Neural cell (in vitro differentiated cells): ENCODE measurements at regions not wholly inside any gene's neighbourhood (a gene's known extent, or its start where the extent isn't known, plus 50 kb on each side); places are given as distances from the start of the nearest gene placed in this dataset.

Experiments
- H2AFZ ChIP-seq: fragments of 200-600, 300-800 bp; sonication (generic), shearing (Covaris generic); 2 replicates; pipeline ENCODE4 v1.6.0; 2014; ENCODE audit warnings: low read depth, mild to moderate bottlenecking, antibody characterized with exemption, low read length, moderate library complexity
- H3F3A ChIP-seq: fragments of 200-600 bp; shearing (Covaris generic); 2 replicates; pipeline ENCODE4 v1.6.1; 2016; ENCODE audit warnings: mild to moderate bottlenecking, moderate library complexity, mixed read lengths, antibody characterized with exemption, low read length; ENCODE audit not compliant: insufficient read depth, poor library complexity, severe bottlenecking
- H3K27ac ChIP-seq: fragments of 200-600, 300-800 bp; sonication (generic), shearing (Covaris generic); 2 replicates; pipeline ENCODE4 v1.5.1; 2014; ENCODE audit warnings: mild to moderate bottlenecking, low read length, moderate library complexity
- H3K27me3 ChIP-seq: fragments of 300-800, 200-600 bp; sonication (generic), shearing (Covaris generic); 2 replicates; pipeline ENCODE4 v1.6.0; 2014; ENCODE audit warnings: mild to moderate bottlenecking, low read depth, low read length, moderate library complexity; ENCODE audit not compliant: insufficient read depth
- H3K36me3 ChIP-seq: fragments of 300-800, 200-600 bp; sonication (generic), shearing (Covaris generic); 2 replicates; pipeline ENCODE4 v1.5.1; 2014; ENCODE audit warnings: mild to moderate bottlenecking, antibody characterized with exemption, low read length, moderate library complexity; ENCODE audit not compliant: insufficient read depth
- H3K4me2 ChIP-seq: fragments of 300-800, 200-600 bp; sonication (generic), shearing (Covaris generic); 2 replicates; pipeline ENCODE4 v1.6.0; 2014; ENCODE audit warnings: mild to moderate bottlenecking, low read length
- H3K4me3 ChIP-seq: fragments of 300-800, 200-600 bp; sonication (generic), shearing (Covaris generic); 2 replicates; pipeline ENCODE4 v1.5.1; 2014; ENCODE audit warnings: mild to moderate bottlenecking, low read length, moderate library complexity
- H3K79me2 ChIP-seq: fragments of 200-600 bp; shearing (Covaris generic); replicated peaks from 2 replicates; pipeline ENCODE4 v1.6.0; 2014; ENCODE audit warnings: mild to moderate bottlenecking, low read length, moderate library complexity; ENCODE audit not compliant: insufficient read depth
- H3K9ac ChIP-seq: fragments of 300-800, 200-600 bp; sonication (generic), shearing (Covaris generic); 2 replicates; pipeline ENCODE4 v1.6.1; 2016; ENCODE audit warnings: mild to moderate bottlenecking, low read length, mixed read lengths
- H3K9me2 ChIP-seq: fragments of 200-600 bp; shearing (Covaris generic); 2 replicates; pipeline ENCODE4 v1.6.1; 2016; ENCODE audit warnings: mild to moderate bottlenecking, low read length, mixed read lengths; ENCODE audit not compliant: insufficient read depth
- H3K9me3 ChIP-seq: fragments of 200-600, 300-800 bp; sonication (generic), shearing (Covaris generic); 2 replicates; pipeline ENCODE4 v1.6.1; 2016; ENCODE audit warnings: mild to moderate bottlenecking, mixed run types, low read length, moderate library complexity, mixed read lengths
- H4K20me1 ChIP-seq: fragments of 200-600 bp; shearing (Covaris generic); 2 replicates; pipeline ENCODE4 v1.6.1; 2016; ENCODE audit warnings: mild to moderate bottlenecking, mixed run types; ENCODE audit not compliant: insufficient read depth
- EP300 ChIP-seq: fragments of 450-650 bp; conservative IDR thresholded peaks from 2 replicates; pipeline ENCODE4 v1.6.1; 2014; ENCODE audit warnings: antibody characterized with exemption, mild to moderate bottlenecking, moderate library complexity; ENCODE audit not compliant: poor library complexity, severe bottlenecking
- EZH2 ChIP-seq: fragments of 200-600, 300-800 bp; shearing (Covaris generic), sonication (generic); IDR thresholded peaks from 2 replicates; pipeline ENCODE4 v1.6.1; 2014; ENCODE audit warnings: antibody characterized with exemption, low read length, borderline replicate concordance, mild to moderate bottlenecking; ENCODE audit not compliant: insufficient read depth, poor library complexity, severe bottlenecking
- MXI1 ChIP-seq: fragments of 450-650 bp; conservative IDR thresholded peaks from 2 replicates; pipeline ENCODE4 v1.6.1; 2014; ENCODE audit warnings: antibody characterized with exemption, mild to moderate bottlenecking; ENCODE audit not compliant: poor library complexity, severe bottlenecking
- POLR2AphosphoS5 ChIP-seq: IDR thresholded peaks from 2 replicates; pipeline ENCODE4 v1.6.1; 2012
- RAD21 ChIP-seq: fragments of 450-650 bp; conservative IDR thresholded peaks from 2 replicates; pipeline ENCODE4 v1.6.1; 2014; ENCODE audit warnings: antibody characterized with exemption, mild to moderate bottlenecking, moderate library complexity
- SMC3 ChIP-seq: fragments of 450-650 bp; conservative IDR thresholded peaks from 2 replicates; pipeline ENCODE4 v1.6.1; 2014; ENCODE audit warnings: antibody characterized with exemption, mild to moderate bottlenecking, moderate library complexity; ENCODE audit not compliant: poor library complexity
- TAF1 ChIP-seq: IDR thresholded peaks from 2 replicates; pipeline ENCODE4 v1.6.1; 2012; ENCODE audit warnings: low read depth
- TF ChIP-seq, protein P1 (sequence below): fragments of 450-650 bp; IDR thresholded peaks from 2 replicates; pipeline ENCODE4 v1.5.1; 2014; ENCODE audit warnings: antibody characterized with exemption, mild to moderate bottlenecking, moderate library complexity; ENCODE audit not compliant: poor library complexity, severe bottlenecking
- TF ChIP-seq, protein P2 (sequence below): IDR thresholded peaks from 2 replicates; pipeline ENCODE4 v1.6.1; 2012; ENCODE audit warnings: borderline replicate concordance

DNA sequence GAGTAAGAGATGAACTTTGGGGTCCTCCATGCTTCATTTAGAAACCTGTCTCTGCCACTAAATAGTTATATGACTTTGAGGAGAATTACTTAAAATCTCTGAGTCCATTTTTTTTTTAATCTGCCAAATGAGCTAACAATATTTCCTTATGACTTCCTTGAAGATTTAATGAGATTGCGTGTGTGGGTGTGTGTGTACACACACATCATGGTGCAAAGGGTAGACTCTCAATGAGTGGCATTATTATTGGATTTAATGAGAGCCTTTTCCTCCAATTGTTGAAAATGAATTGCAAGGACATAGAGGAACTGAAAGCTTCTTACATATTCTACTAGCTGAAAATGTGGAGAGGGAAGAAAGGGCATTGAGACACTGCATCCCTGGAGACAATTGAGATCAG lies 573.5 kb upstream of the LUZP2 start:
- Histone ChIP-seq H4K20me1 (no peaks in the 10 kb centered on the region), H3K27me3 (no peaks in the 10 kb centered on the region), H3F3A (no peaks in the 10 kb centered on the region), H3K36me3 (no peaks in the 10 kb centered on the region), H3K9me3 (no peaks in the 10 kb centered on the region), H3K4me3 (no peak overlapping the region), H3K9me2 (no peaks in the 10 kb centered on the region), H3K4me2 (no peak overlapping the region), H3K9ac (no peak overlapping the region), H3K79me2 (no peaks in the 10 kb centered on the region), H3K27ac (no peak overlapping the region), H2AFZ (no peak overlapping the region)
- TF ChIP-seq, protein P1, sequence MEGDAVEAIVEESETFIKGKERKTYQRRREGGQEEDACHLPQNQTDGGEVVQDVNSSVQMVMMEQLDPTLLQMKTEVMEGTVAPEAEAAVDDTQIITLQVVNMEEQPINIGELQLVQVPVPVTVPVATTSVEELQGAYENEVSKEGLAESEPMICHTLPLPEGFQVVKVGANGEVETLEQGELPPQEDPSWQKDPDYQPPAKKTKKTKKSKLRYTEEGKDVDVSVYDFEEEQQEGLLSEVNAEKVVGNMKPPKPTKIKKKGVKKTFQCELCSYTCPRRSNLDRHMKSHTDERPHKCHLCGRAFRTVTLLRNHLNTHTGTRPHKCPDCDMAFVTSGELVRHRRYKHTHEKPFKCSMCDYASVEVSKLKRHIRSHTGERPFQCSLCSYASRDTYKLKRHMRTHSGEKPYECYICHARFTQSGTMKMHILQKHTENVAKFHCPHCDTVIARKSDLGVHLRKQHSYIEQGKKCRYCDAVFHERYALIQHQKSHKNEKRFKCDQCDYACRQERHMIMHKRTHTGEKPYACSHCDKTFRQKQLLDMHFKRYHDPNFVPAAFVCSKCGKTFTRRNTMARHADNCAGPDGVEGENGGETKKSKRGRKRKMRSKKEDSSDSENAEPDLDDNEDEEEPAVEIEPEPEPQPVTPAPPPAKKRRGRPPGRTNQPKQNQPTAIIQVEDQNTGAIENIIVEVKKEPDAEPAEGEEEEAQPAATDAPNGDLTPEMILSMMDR, result no peak
- no peak for TF ChIP-seq RAD21

- no peaks in the 10 kb centered on the region for H4K20me1 ChIP-seq
- TF ChIP-seq TAF1, result no peak
- no peak for TF ChIP-seq POLR2AphosphoS5
- TF ChIP-seq EZH2, result no peak
- TF ChIP-seq MXI1, result no peak
- no peak for TF ChIP-seq EP300
- TF ChIP-seq SMC3, result no peak
- TF ChIP-seq, protein P1, result no peak
- TF ChIP-seq RAD21, result no peak
- TF ChIP-seq, protein P2, sequence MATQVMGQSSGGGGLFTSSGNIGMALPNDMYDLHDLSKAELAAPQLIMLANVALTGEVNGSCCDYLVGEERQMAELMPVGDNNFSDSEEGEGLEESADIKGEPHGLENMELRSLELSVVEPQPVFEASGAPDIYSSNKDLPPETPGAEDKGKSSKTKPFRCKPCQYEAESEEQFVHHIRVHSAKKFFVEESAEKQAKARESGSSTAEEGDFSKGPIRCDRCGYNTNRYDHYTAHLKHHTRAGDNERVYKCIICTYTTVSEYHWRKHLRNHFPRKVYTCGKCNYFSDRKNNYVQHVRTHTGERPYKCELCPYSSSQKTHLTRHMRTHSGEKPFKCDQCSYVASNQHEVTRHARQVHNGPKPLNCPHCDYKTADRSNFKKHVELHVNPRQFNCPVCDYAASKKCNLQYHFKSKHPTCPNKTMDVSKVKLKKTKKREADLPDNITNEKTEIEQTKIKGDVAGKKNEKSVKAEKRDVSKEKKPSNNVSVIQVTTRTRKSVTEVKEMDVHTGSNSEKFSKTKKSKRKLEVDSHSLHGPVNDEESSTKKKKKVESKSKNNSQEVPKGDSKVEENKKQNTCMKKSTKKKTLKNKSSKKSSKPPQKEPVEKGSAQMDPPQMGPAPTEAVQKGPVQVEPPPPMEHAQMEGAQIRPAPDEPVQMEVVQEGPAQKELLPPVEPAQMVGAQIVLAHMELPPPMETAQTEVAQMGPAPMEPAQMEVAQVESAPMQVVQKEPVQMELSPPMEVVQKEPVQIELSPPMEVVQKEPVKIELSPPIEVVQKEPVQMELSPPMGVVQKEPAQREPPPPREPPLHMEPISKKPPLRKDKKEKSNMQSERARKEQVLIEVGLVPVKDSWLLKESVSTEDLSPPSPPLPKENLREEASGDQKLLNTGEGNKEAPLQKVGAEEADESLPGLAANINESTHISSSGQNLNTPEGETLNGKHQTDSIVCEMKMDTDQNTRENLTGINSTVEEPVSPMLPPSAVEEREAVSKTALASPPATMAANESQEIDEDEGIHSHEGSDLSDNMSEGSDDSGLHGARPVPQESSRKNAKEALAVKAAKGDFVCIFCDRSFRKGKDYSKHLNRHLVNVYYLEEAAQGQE, result no peak
- no peaks in the 10 kb centered on the region for H3F3A ChIP-seq
- no peak overlapping the region for H3K4me2 ChIP-seq
- H3K4me3 ChIP-seq, result no peak overlapping the region
- H3K27me3 ChIP-seq, result no peaks in the 10 kb centered on the region
- H3K9me2 ChIP-seq, result no peaks in the 10 kb centered on the region
- no peak overlapping the region for H3K9ac ChIP-seq
- H2AFZ ChIP-seq, result no peak overlapping the region
- no peak overlapping the region for H3K27ac ChIP-seq
- H3K36me3 ChIP-seq, result no peaks in the 10 kb centered on the region
- no peaks in the 10 kb centered on the region for H3K79me2 ChIP-seq
- H3K9me3 ChIP-seq, result no peaks in the 10 kb centered on the region
Measured at GRCh38 chr11:23924226-23924625, 572.6 kb upstream of the LUZP2 start.
